CD4-positive, alpha-beta T cell treated with Interleukin-21 for 1 hour (primary cell): ENCODE measurements at regions not wholly inside any gene's neighbourhood (a gene's known extent, or its start where the extent isn't known, plus 50 kb on each side); places are given as distances from the start of the nearest gene placed in this dataset.

Experiments used
- DNase-seq: peaks from one replicate; pipeline ENCODE4 v3.0.0-alpha.2; 2020

- no peak for DNase-seq
These were observed 847.9 kb upstream of the TMEM132C start for GRCh38 chr12:127419111-127419510.

GRCh38 chr12:127421614-127422013, 845.4 kb upstream of the TMEM132C start:
- DNase-seq: no peak

GRCh38 chr12:127422935-127423566, 843.9 kb upstream of the TMEM132C start:
- no peak for DNase-seq

- no peak for DNase-seq
These were observed 841.5 kb upstream of the TMEM132C start for GRCh38 chr12:127425474-127425873.

GRCh38 chr12:127428420-127428819, 838.5 kb upstream of the TMEM132C start:
- DNase-seq: no peak

- no peak for DNase-seq
These were observed 837.3 kb upstream of the TMEM132C start for GRCh38 chr12:127429551-127430285.

GRCh38 chr12:127430401-127430800, 836.6 kb upstream of the TMEM132C start:
- DNase-seq: no peak

- DNase-seq: no peak
These were observed 835.8 kb upstream of the TMEM132C start for GRCh38 chr12:127431177-127431576.

- no peak for DNase-seq
These were observed 835.4 kb upstream of the TMEM132C start for GRCh38 chr12:127431594-127431993.

GRCh38 chr12:127435439-127435838, 831.5 kb upstream of the TMEM132C start:
- no peak for DNase-seq

GRCh38 chr12:127438512-127439244, 828.3 kb upstream of the TMEM132C start:
- DNase-seq: no peak

GRCh38 chr12:127445581-127446139, 821.3 kb upstream of the TMEM132C start:
- no peak for DNase-seq

GRCh38 chr12:127448906-127449305, 818.1 kb upstream of the TMEM132C start:
- DNase-seq: no peak

GRCh38 chr12:127450826-127451225, 816.1 kb upstream of the TMEM132C start:
- no peak for DNase-seq

- DNase-seq: no peak
These were observed 811.4 kb upstream of the TMEM132C start for GRCh38 chr12:127455347-127456265.

GRCh38 chr12:127457726-127458125, 809.2 kb upstream of the TMEM132C start:
- DNase-seq: no peak

- DNase-seq: no peak
These were observed 807.8 kb upstream of the TMEM132C start for GRCh38 chr12:127459166-127459565.

- no peak for DNase-seq
These were observed 807.3 kb upstream of the TMEM132C start for GRCh38 chr12:127459687-127460086.

- no peak for DNase-seq
These were observed 803.7 kb upstream of the TMEM132C start for GRCh38 chr12:127463237-127463636.

- DNase-seq: no peak
These were observed 797.6 kb upstream of the TMEM132C start for GRCh38 chr12:127469331-127469730.

GRCh38 chr12:127473766-127474165, 793.2 kb upstream of the TMEM132C start:
- DNase-seq: no peak

GRCh38 chr12:127479256-127479655, 787.7 kb upstream of the TMEM132C start:
- DNase-seq: no peak
